Inferior parietal cortex (tissue), 1 donor: ENCODE measurements at regions not wholly inside any gene's neighbourhood (a gene's known extent, or its start where the extent isn't known, plus 50 kb on each side); places are given as distances from the start of the nearest gene placed in this dataset.

ENCODE experiments used
- DNase-seq: peaks from one replicate; pipeline ENCODE4 v3.0.0-alpha.2; 2016; ENCODE audit errors: extremely low spot score

DNA sequence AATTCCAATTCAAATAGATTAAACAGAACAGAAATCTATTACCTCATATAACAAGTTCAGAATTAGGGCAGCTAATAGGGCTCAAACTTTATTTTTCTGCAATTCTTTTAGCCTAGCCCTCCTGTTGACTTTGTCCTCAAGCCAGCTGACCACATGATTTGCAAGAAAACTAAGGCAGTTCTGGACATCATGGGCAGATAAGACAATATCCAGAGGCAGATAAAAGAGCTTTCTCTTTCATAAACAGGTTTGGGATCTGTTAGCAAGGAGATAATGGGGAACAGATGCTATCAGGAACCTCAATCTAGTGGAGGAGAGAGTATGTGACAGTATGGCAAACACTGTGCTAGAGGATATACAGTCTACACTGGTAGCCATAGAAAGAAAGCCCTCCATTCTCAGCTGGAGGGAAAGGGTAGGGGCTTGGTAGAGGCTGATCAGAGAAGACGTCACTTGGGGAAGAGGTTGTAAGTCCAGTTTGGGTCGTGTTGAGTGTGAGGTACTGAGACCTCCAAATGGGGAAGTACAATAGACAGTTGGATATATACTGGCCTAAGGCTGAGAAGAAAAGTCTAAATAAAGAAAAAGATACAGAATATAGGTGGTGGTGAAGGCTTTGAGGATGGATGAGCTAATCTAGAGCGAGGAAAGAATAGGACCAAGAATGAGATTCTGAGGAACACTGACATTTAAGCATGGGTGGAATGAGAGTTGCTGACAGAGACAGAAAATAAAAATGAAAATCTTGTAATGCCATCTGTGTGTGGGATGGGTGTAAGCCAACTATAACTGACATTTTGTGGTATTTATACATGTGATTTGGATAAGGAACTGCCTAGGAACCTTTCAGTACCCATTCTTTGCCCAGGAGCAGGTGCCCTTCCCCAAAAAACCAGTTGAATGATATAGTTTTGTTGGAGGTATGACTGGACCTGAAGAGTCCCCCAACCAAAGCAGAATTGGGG is 67.4 kb downstream of the CYB561 start:
- no peak for DNase-seq

DNA sequence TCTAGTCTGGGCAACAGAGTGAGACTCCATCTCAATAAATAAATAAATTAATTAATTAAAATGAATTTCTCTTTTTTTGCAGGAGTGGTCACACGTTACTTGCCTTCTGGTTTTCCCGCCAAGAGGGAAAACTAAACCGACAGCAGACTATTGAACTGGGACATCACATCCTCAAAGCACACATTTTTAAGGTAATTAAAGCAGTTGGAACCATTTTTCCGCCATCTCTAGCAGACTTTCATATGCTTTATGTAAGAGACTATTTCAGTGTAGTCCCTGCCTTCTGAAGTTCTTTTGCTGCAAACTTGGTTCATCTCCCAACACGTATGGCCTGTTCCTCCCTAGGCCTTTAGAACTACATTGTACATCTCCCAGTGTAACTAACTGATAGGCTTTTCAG is 66.5 kb downstream of the CYB561 start:
- no peak for DNase-seq

DNA sequence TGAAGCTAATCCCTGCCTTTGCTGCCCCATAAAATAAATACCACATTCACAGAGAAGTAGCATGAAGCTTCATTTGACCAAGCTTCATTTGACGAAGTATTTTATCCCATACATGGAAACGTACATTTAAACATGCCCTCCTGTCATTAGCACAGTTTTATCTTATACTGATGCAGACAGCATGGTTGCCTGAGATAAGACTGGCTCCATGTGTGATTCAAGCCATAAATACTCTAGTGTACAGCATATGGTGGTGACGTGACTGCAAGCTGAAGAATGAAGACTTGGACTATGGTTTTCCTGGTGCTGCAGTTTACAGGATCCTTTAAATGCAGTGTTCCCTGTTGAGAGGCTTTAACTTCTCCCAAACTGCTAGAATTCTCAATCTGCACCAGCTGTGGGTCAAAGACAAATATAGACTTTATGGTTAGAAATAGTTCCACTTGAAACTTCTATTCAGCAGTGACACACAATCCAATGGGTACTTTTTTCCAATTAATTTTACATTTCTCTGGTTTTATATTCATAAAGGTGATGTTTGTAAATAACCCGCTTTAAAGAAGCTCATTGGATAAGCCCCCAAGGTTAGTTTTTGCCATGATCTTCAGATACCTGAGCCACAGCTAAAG is 64.9 kb downstream of the CYB561 start:
- no peak for DNase-seq

DNA sequence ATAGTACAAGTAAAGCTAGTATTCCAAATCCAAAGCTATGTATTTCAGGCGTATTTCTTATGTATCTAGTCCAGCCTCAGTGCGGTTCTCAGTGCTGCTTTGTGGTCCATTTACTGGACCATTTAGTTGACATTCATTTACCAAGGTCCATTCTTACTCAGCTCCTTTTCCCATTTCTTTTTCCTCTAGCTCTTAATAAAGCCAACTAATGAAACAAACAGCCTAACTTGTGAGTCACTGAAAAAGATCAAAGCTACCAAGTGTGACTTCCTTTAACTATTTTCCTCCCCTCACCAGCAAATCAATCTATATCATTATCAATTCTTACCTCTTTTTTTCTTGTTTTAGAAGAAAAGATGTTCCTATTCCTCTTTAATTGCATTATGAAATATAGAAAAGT is 64.0 kb downstream of the CYB561 start:
- no peak for DNase-seq
